AG08396 (cell line): ENCODE measurements at regions not wholly inside any gene's neighbourhood (a gene's known extent, or its start where the extent isn't known, plus 50 kb on each side); places are given as distances from the start of the nearest gene placed in this dataset.

Source experiments
- DNase-seq: peaks from one replicate; pipeline ENCODE4 v3.0.0; 2012; ENCODE audit warnings: low spot score, mixed read lengths

GRCh38 chr1:239600588-239600987, 214.2 kb downstream of the CHRM3 start:
- DNase-seq, result no peak

GRCh38 chr1:239601108-239601507, 214.7 kb downstream of the CHRM3 start:
- no peak for DNase-seq

- no peak for DNase-seq
These were observed 217.2 kb downstream of the CHRM3 start for GRCh38 chr1:239603530-239603929.

- DNase-seq, result no peak
These were observed 220.6 kb downstream of the CHRM3 start for GRCh38 chr1:239606850-239607400.

GRCh38 chr1:239608469-239608868, 222.1 kb downstream of the CHRM3 start:
- DNase-seq, result no peak

- no peak for DNase-seq
These were observed 226.0 kb downstream of the CHRM3 start for GRCh38 chr1:239612379-239612778.

- no peak for DNase-seq
These were observed 230.3 kb downstream of the CHRM3 start for GRCh38 chr1:239616673-239617072.

- DNase-seq, result no peak
These were observed 230.9 kb downstream of the CHRM3 start for GRCh38 chr1:239617259-239617658.

GRCh38 chr1:239617731-239618130, 231.4 kb downstream of the CHRM3 start:
- DNase-seq, result no peak

GRCh38 chr1:239619190-239619589, 232.8 kb downstream of the CHRM3 start:
- no peak for DNase-seq

- no peak for DNase-seq
These were observed 244.4 kb downstream of the CHRM3 start for GRCh38 chr1:239630767-239631166.

GRCh38 chr1:239633432-239633831, 247.1 kb downstream of the CHRM3 start:
- DNase-seq, result no peak

- DNase-seq, result no peak
These were observed 248.9 kb downstream of the CHRM3 start for GRCh38 chr1:239635276-239635675.

- DNase-seq, result no peak
These were observed 250.0 kb downstream of the CHRM3 start for GRCh38 chr1:239636347-239636746.

GRCh38 chr1:239644604-239645003, 258.2 kb downstream of the CHRM3 start:
- no peak for DNase-seq

- no peak for DNase-seq
These were observed 260.7 kb downstream of the CHRM3 start for GRCh38 chr1:239647045-239647444.

GRCh38 chr1:239647964-239648632, 261.7 kb downstream of the CHRM3 start:
- DNase-seq, result no peak

GRCh38 chr1:239655023-239655422, 268.7 kb downstream of the CHRM3 start:
- no peak for DNase-seq

GRCh38 chr1:239657291-239657690, 270.9 kb downstream of the CHRM3 start:
- DNase-seq, result no peak

- no peak for DNase-seq
These were observed 276.6 kb downstream of the CHRM3 start for GRCh38 chr1:239662950-239663349.

- DNase-seq, result no peak
These were observed 285.9 kb downstream of the CHRM3 start for GRCh38 chr1:239672256-239672655.

GRCh38 chr1:239675735-239676134, 289.4 kb downstream of the CHRM3 start:
- DNase-seq, result no peak

- no peak for DNase-seq
These were observed 290.3 kb downstream of the CHRM3 start for GRCh38 chr1:239676522-239677273.
